ENCODE measurements at regions not wholly inside any gene's neighbourhood (a gene's known extent, or its start where the extent isn't known, plus 50 kb on each side); places are given as distances from the start of the nearest gene placed in this dataset.

GRCh38 chr12:9406564-9407424 lies 198.6 kb upstream of the PZP start:
- WGBS (ENCODE audit: low lambda C conversion rate) = 92% methylated on average over 31 of the region's 46 CpGs
- Histone ChIP-seq H3K4me3 (replicated peaks in 1 of 3; ENCODE audit: insufficient read depth in 1 of 3, low read depth in 2 of 3, low read length in 3 of 3) (no peak overlapping the region), H3K27me3 (ENCODE audit: control insufficient read depth in 1 of 2, insufficient read depth in 2 of 2, low read length in 2 of 2) (no peaks in the 10 kb centered on the region), H3K9ac (ENCODE audit: insufficient read depth, low read depth, low read length) (no peak overlapping the region), H3K27ac (ENCODE audit: extremely low read length, insufficient read depth, low read length) (peak overlapping the region; percentile 22), H4K20me1 (ENCODE audit: insufficient read depth, low read length) (no peaks in the 10 kb centered on the region), H3K9me3 (ENCODE audit: low read length) (no peaks in the 10 kb centered on the region), H3K79me2 (ENCODE audit: insufficient read depth, low read length) (no peaks in the 10 kb centered on the region), H3K4me2 (ENCODE audit: low read depth, low read length) (no peak overlapping the region), H2AFZ (ENCODE audit: low read length) (no peak overlapping the region), H3K36me3 (replicated peaks in 1 of 2; ENCODE audit: control insufficient read depth in 1 of 2, insufficient read depth in 2 of 2, low read length in 2 of 2) (no peaks in the 10 kb centered on the region), H3K4me1 (ENCODE audit: insufficient read depth, low read length) (peaks cover 14% of the 10 kb centered on the region)
- CTCF ChIA-PET (ENCODE audit: low intra/inter-chr PET ratio, low total read pairs) = no interaction called here
- no peak for FAIRE-seq
- POLR2A ChIA-PET = no interaction called here
- in situ Hi-C loops (cut with HindIII; ENCODE audit: extremely low pct_ligation_motif_present, low pct_unique_long_range_greater_than_20kb) (no loop called here), intact Hi-C loops (cut with micrococcal nuclease; ENCODE audit: unreplicated experiment) (no loop called here)
- no peak for DNase-seq (ENCODE audit: low spot score)
- no TSS peak for BruUV-seq (replicated peaks)
- ATAC-seq = peak; percentile 39
- TF ChIP-seq ZSCAN29 (CRISPR knock-in tag; conservative IDR thresholded peaks at IDR 0.05) = no peak
- no peak for TF ChIP-seq ZNF280B (CRISPR knock-in tag; IDR thresholded peaks at IDR 0.05; ENCODE audit: borderline replicate concordance)
- no peak for TF ChIP-seq ZNF761 (CRISPR knock-in tag; conservative IDR thresholded peaks at IDR 0.05)
- no peak for TF ChIP-seq RAD51 (IDR thresholded peaks at IDR 0.05; ENCODE audit: borderline replicate concordance)
- no peak for TF ChIP-seq SCMH1 (CRISPR knock-in tag; IDR thresholded peaks at IDR 0.05; ENCODE audit: borderline replicate concordance)
- TF ChIP-seq SP1 (IDR thresholded peaks at IDR 0.05) = no peak
- TF ChIP-seq SP1 (CRISPR knock-in tag; IDR thresholded peaks at IDR 0.05) = no peak
- TF ChIP-seq FOXJ3 (CRISPR knock-in tag; IDR thresholded peaks at IDR 0.05; ENCODE audit: borderline replicate concordance) = no peak
- no peak for TF ChIP-seq TP53 (CRISPR knock-in tag; conservative IDR thresholded peaks at IDR 0.05)
- no peak for TF ChIP-seq ZNF512 (CRISPR knock-in tag; IDR thresholded peaks at IDR 0.05)
- TF ChIP-seq GRHL1 (CRISPR knock-in tag; conservative IDR thresholded peaks at IDR 0.05) = no peak
- TF ChIP-seq RARG (CRISPR knock-in tag; IDR thresholded peaks at IDR 0.05; ENCODE audit: low read depth) = no peak
- TF ChIP-seq MXD1 (CRISPR knock-in tag; IDR thresholded peaks at IDR 0.05) = no peak
- no peak for TF ChIP-seq ATF7-NPFF (CRISPR knock-in tag; IDR thresholded peaks at IDR 0.05; ENCODE audit: low read depth)
- no peak for TF ChIP-seq SRF (IDR thresholded peaks at IDR 0.05; ENCODE audit: low read depth, low read length)
